ENCODE measurements at regions not wholly inside any gene's neighbourhood (a gene's known extent, or its start where the extent isn't known, plus 50 kb on each side); places are given as distances from the start of the nearest gene placed in this dataset.

DNA sequence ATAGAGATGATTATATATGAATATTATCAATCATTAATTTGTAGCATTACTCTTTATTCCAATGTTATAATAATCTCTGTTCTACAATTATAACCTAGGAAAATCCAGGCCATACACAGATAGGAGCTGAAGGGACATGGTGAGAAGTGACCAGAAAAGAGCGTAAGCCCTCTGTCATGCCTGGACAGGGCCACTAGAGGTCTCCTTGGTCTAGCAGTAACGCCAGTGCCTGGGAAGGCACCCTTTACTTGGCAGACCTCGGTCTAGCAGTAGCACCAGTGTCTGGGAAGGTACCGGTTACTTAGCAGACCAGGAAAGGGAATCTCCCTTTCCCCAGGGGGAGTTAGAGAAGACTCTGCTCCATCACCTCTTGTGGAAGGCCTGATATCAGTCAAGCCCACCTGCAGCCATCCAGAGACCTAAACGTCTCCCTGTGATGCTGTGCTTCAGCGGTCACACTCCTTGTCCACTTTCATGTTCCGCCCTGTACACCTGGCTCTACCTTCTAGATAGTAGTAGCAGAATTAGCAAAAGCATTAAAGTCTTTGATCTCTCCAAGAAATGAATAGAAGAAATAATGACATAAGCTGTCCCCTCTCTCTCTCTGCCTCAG is 447.5 kb upstream of the FSIP2 start:
- Histone ChIP-seq H3K9me3 (no peaks in the 10 kb centered on the region), H3K9ac (no peak overlapping the region), H3K27ac (ENCODE audit: low read depth in 2 of 2, low read length in 1 of 2) (no peak overlapping the region), H3K36me3 (replicated peaks in 1 of 2; ENCODE audit: control insufficient read depth in 1 of 2, insufficient read depth in 2 of 2, low read length in 1 of 2) (no peaks in the 10 kb centered on the region), H2AFZ (ENCODE audit: low read depth) (no peak overlapping the region), H4K20me1 (ENCODE audit: insufficient read depth) (no peaks in the 10 kb centered on the region), H3K4me3 (ENCODE audit: low read depth in 2 of 2, low read length in 1 of 2) (no peak overlapping the region; a peak in 1 of 4 replicates), H3K27me3 (ENCODE audit: insufficient read depth) (no peaks in the 10 kb centered on the region), H3K4me1 (ENCODE audit: control insufficient read depth in 1 of 2, insufficient read depth in 2 of 2, low read depth in 1 of 2, low read length in 1 of 2) (no peaks in the 10 kb centered on the region), H3K4me2 (no peak overlapping the region), H3K79me2 (ENCODE audit: insufficient read depth) (no peaks in the 10 kb centered on the region), H3K9me2 (no peaks in the 10 kb centered on the region), H3F3A (replicated peaks; ENCODE audit: insufficient read depth) (no peaks in the 10 kb centered on the region)
- ChIA-PET POLR2A (no interaction called here), CTCF (interaction anchor here (0.6 to 1.0 kb wide), 3 partner anchors 13 to 968 kb away, joined by 3 to 4 read pairs (median 3); no protein-coding TSS in a partner anchor)
- no peak for DNase-seq
- TF ChIP-seq SMC3 (IDR thresholded peaks at IDR 0.05; ENCODE audit: low read depth, low read length), result peak; percentile 62
- TF ChIP-seq NFIC (IDR thresholded peaks at IDR 0.05; ENCODE audit: borderline replicate concordance), result no peak
- TF ChIP-seq RAD21 (IDR thresholded peaks at IDR 0.05; ENCODE audit: low read length), result peak; percentile 75
- TF ChIP-seq, protein P1, sequence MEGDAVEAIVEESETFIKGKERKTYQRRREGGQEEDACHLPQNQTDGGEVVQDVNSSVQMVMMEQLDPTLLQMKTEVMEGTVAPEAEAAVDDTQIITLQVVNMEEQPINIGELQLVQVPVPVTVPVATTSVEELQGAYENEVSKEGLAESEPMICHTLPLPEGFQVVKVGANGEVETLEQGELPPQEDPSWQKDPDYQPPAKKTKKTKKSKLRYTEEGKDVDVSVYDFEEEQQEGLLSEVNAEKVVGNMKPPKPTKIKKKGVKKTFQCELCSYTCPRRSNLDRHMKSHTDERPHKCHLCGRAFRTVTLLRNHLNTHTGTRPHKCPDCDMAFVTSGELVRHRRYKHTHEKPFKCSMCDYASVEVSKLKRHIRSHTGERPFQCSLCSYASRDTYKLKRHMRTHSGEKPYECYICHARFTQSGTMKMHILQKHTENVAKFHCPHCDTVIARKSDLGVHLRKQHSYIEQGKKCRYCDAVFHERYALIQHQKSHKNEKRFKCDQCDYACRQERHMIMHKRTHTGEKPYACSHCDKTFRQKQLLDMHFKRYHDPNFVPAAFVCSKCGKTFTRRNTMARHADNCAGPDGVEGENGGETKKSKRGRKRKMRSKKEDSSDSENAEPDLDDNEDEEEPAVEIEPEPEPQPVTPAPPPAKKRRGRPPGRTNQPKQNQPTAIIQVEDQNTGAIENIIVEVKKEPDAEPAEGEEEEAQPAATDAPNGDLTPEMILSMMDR (IDR thresholded peaks at IDR 0.05), result peak; percentile 61
- no peak for TF ChIP-seq USF2 (IDR thresholded peaks at IDR 0.05; ENCODE audit: borderline replicate concordance, low read depth, low read length)
- TF ChIP-seq ELF1 (IDR thresholded peaks at IDR 0.05), result no peak
- WGBS (ENCODE audit: low lambda C conversion rate), result 69% methylated on average over 7 of the region's 7 CpGs

- 27% methylated on average over 3 of the region's 5 CpGs for WGBS (ENCODE audit: low lambda C conversion rate)
- H4K20me1 ChIP-seq (ENCODE audit: insufficient read depth), result no peaks in the 10 kb centered on the region
- H3K36me3 ChIP-seq (replicated peaks in 1 of 2; ENCODE audit: control insufficient read depth in 1 of 2, insufficient read depth in 2 of 2, low read length in 1 of 2), result no peaks in the 10 kb centered on the region
- H3K9ac ChIP-seq, result no peak overlapping the region
- CTCF ChIA-PET, result interaction anchor here (0.6 kb wide), 1 partner anchor 689 kb away, joined by 3 read pairs; no protein-coding TSS in a partner anchor
- H3K27ac ChIP-seq (ENCODE audit: low read depth in 2 of 2, low read length in 1 of 2), result no peak overlapping the region
- H3K4me1 ChIP-seq (ENCODE audit: control insufficient read depth in 1 of 2, insufficient read depth in 2 of 2, low read depth in 1 of 2, low read length in 1 of 2), result no peaks in the 10 kb centered on the region
- H3K79me2 ChIP-seq (ENCODE audit: insufficient read depth), result no peaks in the 10 kb centered on the region
- H3K4me2 ChIP-seq, result no peak overlapping the region
- H3K4me3 ChIP-seq (ENCODE audit: low read depth in 2 of 2, low read length in 1 of 2), result no peak overlapping the region
- no peaks in the 10 kb centered on the region for H3K27me3 ChIP-seq (ENCODE audit: insufficient read depth)
- H3F3A ChIP-seq (replicated peaks; ENCODE audit: insufficient read depth), result no peaks in the 10 kb centered on the region
- H3K9me3 ChIP-seq, result no peaks in the 10 kb centered on the region
- TF ChIP-seq TEAD4 (IDR thresholded peaks at IDR 0.05; ENCODE audit: borderline replicate concordance, insufficient read depth), result no peak
- TF ChIP-seq EP300 (IDR thresholded peaks at IDR 0.05; ENCODE audit: borderline replicate concordance in 1 of 2, low read depth in 1 of 2, low read length in 1 of 2), result no peak
- TF ChIP-seq RAD21 (IDR thresholded peaks at IDR 0.05; ENCODE audit: low read length), result no peak
- no peak for TF ChIP-seq MXI1 (IDR thresholded peaks at IDR 0.05; ENCODE audit: low read depth, low read length)
- no peak for TF ChIP-seq PBX3 (IDR thresholded peaks at IDR 0.05)
- no peak for TF ChIP-seq JUND (IDR thresholded peaks at IDR 0.05)
- H2AFZ ChIP-seq (ENCODE audit: low read depth), result no peak overlapping the region
- DNase-seq, result no peak
- H3K9me2 ChIP-seq, result no peaks in the 10 kb centered on the region
- POLR2A ChIA-PET, result no interaction called here
Measured at GRCh38 chr2:185299867-185300266, 438.7 kb upstream of the FSIP2 start.
